HG03064 (cell line): ENCODE measurements at regions not wholly inside any gene's neighbourhood (a gene's known extent, or its start where the extent isn't known, plus 50 kb on each side); places are given as distances from the start of the nearest gene placed in this dataset.
"Not testable (repeated sequence)": the region's sequence is repeated elsewhere in the genome, so short reads cannot be mapped to it uniquely, and the experiment has no call there.

Experiments used
- ATAC-seq: cut with Tn5 transposase; IDR thresholded peaks from one replicate; pipeline ENCODE4 v1.9.1; 2021; ENCODE audit warnings: low read depth; ENCODE audit not compliant: unreplicated experiment

- no peak for ATAC-seq
Measured at GRCh38 chr4:147219145-147219544, 261.8 kb upstream of the EDNRA start.

- ATAC-seq, result no peak
Measured at GRCh38 chr4:147220833-147221232, 260.1 kb upstream of the EDNRA start.

- ATAC-seq, result no peak
Measured at GRCh38 chr4:147222906-147223305, 258.0 kb upstream of the EDNRA start.

GRCh38 chr4:147223576-147223975 is 257.3 kb upstream of the EDNRA start:
- no peak for ATAC-seq

GRCh38 chr4:147236806-147237205 is 244.1 kb upstream of the EDNRA start:
- no peak for ATAC-seq

GRCh38 chr4:147244786-147245185 is 236.1 kb upstream of the EDNRA start:
- ATAC-seq, result no peak

GRCh38 chr4:147246096-147246495 is 234.8 kb upstream of the EDNRA start:
- ATAC-seq, result no peak

- ATAC-seq, result not testable (repeated sequence)
Measured at GRCh38 chr4:147246528-147246927, 234.4 kb upstream of the EDNRA start.

GRCh38 chr4:147247579-147247978 is 233.3 kb upstream of the EDNRA start:
- no peak for ATAC-seq

GRCh38 chr4:147250062-147250461 is 230.8 kb upstream of the EDNRA start:
- ATAC-seq, result no peak

GRCh38 chr4:147255268-147255667 is 225.6 kb upstream of the EDNRA start:
- not testable (repeated sequence) for ATAC-seq

- ATAC-seq, result not testable (repeated sequence)
Measured at GRCh38 chr4:147259271-147259670, 221.6 kb upstream of the EDNRA start.

GRCh38 chr4:147284256-147284835 is 196.6 kb upstream of the EDNRA start:
- ATAC-seq, result no peak

GRCh38 chr4:147284935-147285334 is 196.0 kb upstream of the EDNRA start:
- no peak for ATAC-seq

- no peak for ATAC-seq
Measured at GRCh38 chr4:147285751-147286150, 195.1 kb upstream of the EDNRA start.

- no peak for ATAC-seq
Measured at GRCh38 chr4:147286846-147287587, 193.9 kb upstream of the EDNRA start.

- no peak for ATAC-seq
Measured at GRCh38 chr4:147287588-147287890, 193.4 kb upstream of the EDNRA start.

- no peak for ATAC-seq
Measured at GRCh38 chr4:147288512-147288911, 192.4 kb upstream of the EDNRA start.

GRCh38 chr4:147289181-147289580 is 191.7 kb upstream of the EDNRA start:
- no peak for ATAC-seq

GRCh38 chr4:147292604-147293313 is 188.1 kb upstream of the EDNRA start:
- not testable (repeated sequence) for ATAC-seq

- not testable (repeated sequence) for ATAC-seq
Measured at GRCh38 chr4:147293314-147293677, 187.6 kb upstream of the EDNRA start.

GRCh38 chr4:147299205-147299604 is 181.7 kb upstream of the EDNRA start:
- no peak for ATAC-seq
